A673 (cell line): ENCODE measurements at regions not wholly inside any gene's neighbourhood (a gene's known extent, or its start where the extent isn't known, plus 50 kb on each side); places are given as distances from the start of the nearest gene placed in this dataset.

ENCODE experiments used
- CTCF ChIP-seq: fragments of 300-800, 200-600 bp; sonication (generic); conservative IDR thresholded peaks from 2 replicates; pipeline ENCODE4 v1.5.1; 2017; ENCODE audit warnings: low read depth, mild to moderate bottlenecking, antibody characterized with exemption, low read length, moderate library complexity, mixed read lengths
- EZH2 ChIP-seq: fragments of 200-600 bp; sonication (generic); IDR thresholded peaks from 2 replicates; pipeline ENCODE4 v1.6.1; 2017; ENCODE audit warnings: borderline replicate concordance, low read depth, mild to moderate bottlenecking, mixed read lengths, antibody characterized with exemption, low read length; ENCODE audit not compliant: poor library complexity, severe bottlenecking

- TF ChIP-seq CTCF, result no peak
- no peak for TF ChIP-seq EZH2
These were observed 397.0 kb downstream of the GBE1 start for GRCh38 chr3:81364411-81364810.
